Epithelial cell of esophagus (primary cell): ENCODE measurements at regions not wholly inside any gene's neighbourhood (a gene's known extent, or its start where the extent isn't known, plus 50 kb on each side); places are given as distances from the start of the nearest gene placed in this dataset.

ENCODE experiments used
- DNase-seq: peaks from one replicate; pipeline ENCODE4 v3.0.0; 2010; ENCODE audit warnings: low read depth
- H3K4me3 ChIP-seq: 2 replicates; pipeline ENCODE4 v1.5.1; 2011; ENCODE audit warnings: mild to moderate bottlenecking, low read length, control low read depth
- TF ChIP-seq, protein P1 (sequence below): IDR thresholded peaks from 2 replicates; pipeline ENCODE4 v1.5.1; 2011; ENCODE audit warnings: low read depth, mild to moderate bottlenecking, low read length, control low read depth, inconsistent platforms; ENCODE audit not compliant: insufficient read depth; ENCODE audit errors: missing control alignments

DNA sequence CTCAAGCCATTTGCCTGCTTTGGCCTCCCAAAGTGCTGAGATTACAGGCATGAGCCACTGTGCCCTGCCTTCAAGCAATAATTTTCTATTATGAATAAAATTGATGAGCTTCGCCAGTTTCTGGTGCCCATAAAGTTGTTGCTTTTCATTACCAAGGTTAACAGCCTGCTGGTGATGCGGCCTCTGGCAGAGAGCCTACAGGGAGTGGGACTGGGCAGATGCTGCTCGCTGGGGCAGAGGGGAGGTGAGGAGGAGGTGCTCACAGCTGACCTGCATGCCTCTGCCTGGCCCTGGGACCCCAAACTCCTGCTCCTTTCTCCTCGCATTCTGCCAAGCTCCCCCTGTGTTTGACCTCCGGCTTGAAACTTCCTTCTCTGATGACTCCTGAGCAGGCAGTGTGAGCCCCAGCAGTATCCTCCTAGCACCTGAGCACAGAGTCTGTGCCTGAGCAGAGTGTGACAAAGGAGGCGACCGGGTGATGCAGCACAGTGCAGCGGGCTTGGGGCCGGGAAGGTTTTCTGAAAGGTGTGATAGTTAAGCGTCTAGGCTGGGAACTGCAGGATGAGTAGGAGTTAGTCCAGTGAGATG, 56.1 kb upstream of the B3GAT1 start:
- no peak for DNase-seq
- TF ChIP-seq, protein P1, sequence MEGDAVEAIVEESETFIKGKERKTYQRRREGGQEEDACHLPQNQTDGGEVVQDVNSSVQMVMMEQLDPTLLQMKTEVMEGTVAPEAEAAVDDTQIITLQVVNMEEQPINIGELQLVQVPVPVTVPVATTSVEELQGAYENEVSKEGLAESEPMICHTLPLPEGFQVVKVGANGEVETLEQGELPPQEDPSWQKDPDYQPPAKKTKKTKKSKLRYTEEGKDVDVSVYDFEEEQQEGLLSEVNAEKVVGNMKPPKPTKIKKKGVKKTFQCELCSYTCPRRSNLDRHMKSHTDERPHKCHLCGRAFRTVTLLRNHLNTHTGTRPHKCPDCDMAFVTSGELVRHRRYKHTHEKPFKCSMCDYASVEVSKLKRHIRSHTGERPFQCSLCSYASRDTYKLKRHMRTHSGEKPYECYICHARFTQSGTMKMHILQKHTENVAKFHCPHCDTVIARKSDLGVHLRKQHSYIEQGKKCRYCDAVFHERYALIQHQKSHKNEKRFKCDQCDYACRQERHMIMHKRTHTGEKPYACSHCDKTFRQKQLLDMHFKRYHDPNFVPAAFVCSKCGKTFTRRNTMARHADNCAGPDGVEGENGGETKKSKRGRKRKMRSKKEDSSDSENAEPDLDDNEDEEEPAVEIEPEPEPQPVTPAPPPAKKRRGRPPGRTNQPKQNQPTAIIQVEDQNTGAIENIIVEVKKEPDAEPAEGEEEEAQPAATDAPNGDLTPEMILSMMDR = no peak
- no peak overlapping the region for H3K4me3 ChIP-seq

DNA sequence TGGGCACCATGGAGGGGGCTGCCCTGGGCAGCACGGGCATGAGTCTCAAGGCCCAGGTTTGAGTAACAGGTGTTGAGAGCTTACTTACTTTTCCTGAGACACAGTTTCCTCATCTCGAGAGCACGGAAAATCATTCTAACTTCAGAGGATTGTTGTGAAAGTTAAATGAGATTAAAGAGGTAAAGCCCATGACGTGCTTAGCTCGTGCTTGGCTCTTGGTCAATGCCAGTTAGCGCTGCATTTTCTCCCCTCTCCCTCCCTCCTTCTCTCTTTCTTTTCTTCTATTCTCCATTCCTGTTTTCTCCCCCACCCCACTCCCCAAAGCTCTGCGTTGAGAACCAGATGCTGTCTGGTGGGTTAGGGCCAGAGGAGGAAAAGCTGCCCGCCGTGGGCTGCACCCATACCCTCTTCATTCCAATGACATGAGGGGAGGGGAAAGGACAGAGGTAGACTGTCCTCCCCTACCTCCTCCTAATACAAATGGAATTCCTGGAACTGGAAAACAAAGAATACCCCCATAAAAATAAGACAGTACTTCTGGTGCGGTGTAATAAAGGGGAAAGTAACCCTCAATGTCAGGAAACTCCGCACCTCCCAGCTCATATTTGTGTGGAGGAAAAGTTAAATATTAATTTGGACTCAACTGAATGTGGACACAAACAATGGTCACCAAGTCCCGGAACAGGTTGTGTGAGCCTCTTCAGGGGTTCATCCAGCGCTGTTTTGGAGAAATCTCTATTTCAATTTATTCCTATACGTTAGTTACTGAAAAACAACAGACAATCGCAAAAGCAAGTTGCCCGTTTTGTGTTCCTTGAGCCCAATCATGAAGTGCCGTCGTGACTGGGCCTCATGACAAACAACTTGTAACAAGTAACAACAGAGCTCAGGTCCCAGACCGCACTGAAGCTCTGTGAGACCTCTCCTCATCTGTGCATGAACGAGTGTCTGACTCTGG, 54.8 kb upstream of the B3GAT1 start:
- TF ChIP-seq, protein P1 = no peak
- no peak for DNase-seq
- H3K4me3 ChIP-seq = no peak overlapping the region

DNA sequence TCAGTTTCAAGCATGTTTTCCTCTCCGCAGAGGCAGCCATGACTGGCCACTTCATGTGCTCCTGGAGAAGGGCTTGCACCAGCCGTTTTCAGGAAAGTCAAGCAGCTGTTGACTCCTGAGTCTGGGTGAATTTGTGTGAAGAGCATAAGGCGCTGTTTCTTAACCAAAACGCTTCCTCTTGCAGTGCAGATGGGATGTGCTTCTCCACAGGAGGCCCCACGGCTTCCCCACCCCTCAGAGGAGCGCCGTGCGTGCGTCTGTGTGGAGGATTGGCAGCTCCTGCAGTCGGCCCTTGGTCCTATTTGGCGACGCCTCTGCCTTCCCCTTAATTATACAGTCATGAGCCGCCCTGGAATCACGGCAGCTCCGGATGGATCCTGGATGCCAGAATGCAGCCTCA, 54.1 kb upstream of the B3GAT1 start:
- TF ChIP-seq, protein P1 = no peak
- H3K4me3 ChIP-seq = no peak overlapping the region
- no peak for DNase-seq

DNA sequence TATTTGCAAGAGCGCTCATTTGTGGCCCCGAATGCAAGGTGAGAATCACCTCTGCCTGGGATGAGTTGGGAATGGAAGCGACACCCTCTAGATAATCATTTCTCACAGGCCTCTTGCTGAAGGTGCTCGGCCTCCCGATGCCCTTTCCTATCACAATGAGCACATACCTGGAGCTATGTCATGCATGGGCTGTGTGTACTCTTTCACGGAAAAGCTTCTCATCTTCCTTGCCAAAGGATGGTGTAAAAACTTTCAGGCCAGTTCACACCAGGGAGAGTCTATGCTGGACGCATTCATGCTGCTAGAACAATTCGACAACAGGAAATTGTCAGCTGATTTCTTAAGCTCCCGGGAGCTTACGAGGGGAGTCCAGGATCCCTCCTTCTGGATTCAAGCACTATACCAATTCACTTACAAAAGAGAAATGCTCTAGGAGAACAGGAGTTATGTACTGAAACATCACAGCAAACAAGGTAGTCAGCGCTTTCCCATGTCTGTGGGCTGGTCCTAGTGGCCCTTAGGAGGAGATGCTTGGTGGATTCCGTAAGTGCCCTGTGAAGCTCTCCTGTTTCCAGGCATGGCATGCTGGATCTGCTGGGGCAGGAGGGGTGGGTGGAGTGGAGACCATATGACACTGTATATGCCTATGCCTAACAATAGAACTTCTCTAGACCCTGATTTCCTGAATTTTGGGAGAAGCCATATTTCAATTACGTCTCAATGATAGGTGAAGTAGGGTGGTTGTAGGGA, 53.1 kb upstream of the B3GAT1 start:
- TF ChIP-seq, protein P1 = no peak
- no peak for DNase-seq
- H3K4me3 ChIP-seq = no peak overlapping the region

DNA sequence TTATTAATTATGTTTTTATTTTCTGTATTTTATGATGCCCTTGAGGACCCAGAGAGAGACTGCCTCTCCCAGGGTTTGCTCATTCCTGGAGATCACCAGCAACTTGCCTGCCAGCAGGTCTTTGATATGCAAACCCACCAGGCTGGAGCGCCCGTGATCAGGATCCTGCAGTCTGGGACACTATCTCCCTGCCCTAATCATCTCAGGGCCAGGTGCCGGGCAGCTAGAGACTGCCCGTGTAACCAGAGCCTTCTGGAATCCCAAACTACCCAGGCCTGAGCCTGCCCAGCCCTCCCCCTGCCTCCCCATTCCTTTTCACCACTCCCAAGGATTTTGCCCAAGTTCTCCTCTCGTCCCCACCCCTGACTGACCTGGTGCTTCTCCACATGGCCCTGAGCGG, 52.2 kb upstream of the B3GAT1 start:
- TF ChIP-seq, protein P1 = no peak
- no peak for DNase-seq
- H3K4me3 ChIP-seq = no peak overlapping the region

DNA sequence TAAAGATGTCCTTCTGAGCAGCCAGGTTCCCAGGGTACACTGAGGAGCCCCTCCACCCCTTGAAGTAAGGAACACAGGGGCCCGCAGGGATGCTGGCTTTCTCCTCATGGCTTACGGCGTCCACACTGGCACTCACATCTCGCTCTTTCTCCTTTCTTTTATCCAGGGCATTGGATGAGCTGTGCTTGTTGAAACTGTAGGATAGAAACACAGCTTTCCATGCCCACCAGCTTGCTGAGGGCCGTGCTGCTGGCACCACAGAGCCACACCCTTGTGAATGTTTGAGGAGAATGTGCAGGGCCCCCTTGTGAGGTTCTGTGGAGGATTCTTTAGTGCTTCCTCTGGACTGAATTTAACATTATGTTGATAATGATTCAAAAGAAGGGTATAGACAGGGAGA, 51.7 kb upstream of the B3GAT1 start:
- TF ChIP-seq, protein P1 = no peak
- DNase-seq = no peak
- no peak overlapping the region for H3K4me3 ChIP-seq
